Stimulated activated memory B cell treated with anti-CD40 and anti-IgM and Interleukin-4, amounts not matched to agents 10 μg/mL and 1 μg/mL and 100 μg/mL, for 72 hours (primary cell): ENCODE measurements at regions not wholly inside any gene's neighbourhood (a gene's known extent, or its start where the extent isn't known, plus 50 kb on each side); places are given as distances from the start of the nearest gene placed in this dataset.
"Not testable (repeated sequence)": the region's sequence is repeated elsewhere in the genome, so short reads cannot be mapped to it uniquely, and the experiment has no call there.

ENCODE experiments used
- ATAC-seq: fragments of 150-1000 bp; cut with Tn5 transposase; 2 replicates; pipeline ENCODE4 v1.10.0; 2021
- H3K27ac Mint-ChIP-seq: one replicate; pipeline ENCODE4 v1.8.0; 2022; ENCODE audit warnings: mild to moderate bottlenecking, mixed read lengths
- H3K27me3 Mint-ChIP-seq: one replicate; pipeline ENCODE4 v1.8.0; 2022; ENCODE audit warnings: mixed read lengths
- H3K36me3 Mint-ChIP-seq: one replicate; pipeline ENCODE4 v1.8.0; 2022; ENCODE audit warnings: mixed read lengths
- H3K4me1 Mint-ChIP-seq: one replicate; pipeline ENCODE4 v1.8.0; 2022; ENCODE audit warnings: mixed read lengths
- H3K4me3 Mint-ChIP-seq: one replicate; pipeline ENCODE4 v1.8.0; 2022; ENCODE audit warnings: mild to moderate bottlenecking, moderate library complexity, mixed read lengths
- H3K9me3 Mint-ChIP-seq: one replicate; pipeline ENCODE4 v1.8.0; 2022; ENCODE audit warnings: mixed read lengths

GRCh38 chr5:37950436-37950835 lies 110.6 kb upstream of the GDNF start:
- Mint-ChIP-seq H3K4me1 (no peaks in the 10 kb centered on the region), H3K27me3 (no peaks in the 10 kb centered on the region), H3K9me3 (peaks cover 6% of the 10 kb centered on the region), H3K36me3 (no peaks in the 10 kb centered on the region), H3K4me3 (no peak overlapping the region), H3K27ac (no peak overlapping the region)
- no peak for ATAC-seq

GRCh38 chr5:37945446-37945845 lies 105.6 kb upstream of the GDNF start:
- Mint-ChIP-seq H3K9me3 (peaks cover 6% of the 10 kb centered on the region), H3K4me1 (no peaks in the 10 kb centered on the region), H3K27ac (no peak overlapping the region)

GRCh38 chr5:37943136-37943535 lies 103.3 kb upstream of the GDNF start:
- not testable (repeated sequence) for H3K36me3 Mint-ChIP-seq, H3K4me1 Mint-ChIP-seq, H3K27me3 Mint-ChIP-seq, ATAC-seq, H3K9me3 Mint-ChIP-seq, H3K27ac Mint-ChIP-seq, H3K4me3 Mint-ChIP-seq

More at GRCh38 chr5:37945446-37945845, 105.6 kb upstream of the GDNF start:
- Mint-ChIP-seq H3K36me3 (no peaks in the 10 kb centered on the region), H3K4me3 (no peak overlapping the region), H3K27me3 (no peaks in the 10 kb centered on the region)
- no peak for ATAC-seq

- Mint-ChIP-seq H3K9me3 (peaks cover 2% of the 10 kb centered on the region), H3K27me3 (no peaks in the 10 kb centered on the region), H3K4me1 (no peaks in the 10 kb centered on the region), H3K4me3 (no peak overlapping the region), H3K27ac (no peak overlapping the region), H3K36me3 (no peaks in the 10 kb centered on the region)
- ATAC-seq, result no peak
Measured at GRCh38 chr5:37940931-37941623, 101.2 kb upstream of the GDNF start.

GRCh38 chr5:37938861-37939260 lies 99.0 kb upstream of the GDNF start:
- Mint-ChIP-seq H3K27me3 (no peaks in the 10 kb centered on the region), H3K4me3 (no peak overlapping the region), H3K27ac (no peak overlapping the region), H3K4me1 (no peaks in the 10 kb centered on the region), H3K36me3 (no peaks in the 10 kb centered on the region), H3K9me3 (peaks cover 4% of the 10 kb centered on the region)
- no peak for ATAC-seq

GRCh38 chr5:37938076-37938852 lies 98.4 kb upstream of the GDNF start:
- peaks cover 4% of the 10 kb centered on the region for H3K9me3 Mint-ChIP-seq
- no peaks in the 10 kb centered on the region for H3K27me3 Mint-ChIP-seq
- no peak overlapping the region for H3K4me3 Mint-ChIP-seq
- no peak for ATAC-seq
- H3K4me1 Mint-ChIP-seq, result no peaks in the 10 kb centered on the region
- no peaks in the 10 kb centered on the region for H3K36me3 Mint-ChIP-seq
- H3K27ac Mint-ChIP-seq, result no peak overlapping the region

- Mint-ChIP-seq H3K9me3 (peaks cover 8% of the 10 kb centered on the region), H3K27ac (no peak overlapping the region), H3K36me3 (no peaks in the 10 kb centered on the region), H3K27me3 (no peaks in the 10 kb centered on the region), H3K4me1 (no peaks in the 10 kb centered on the region), H3K4me3 (no peak overlapping the region)
- no peak for ATAC-seq
Measured at GRCh38 chr5:37936091-37936490, 96.2 kb upstream of the GDNF start.

- Mint-ChIP-seq H3K4me3 (no peak overlapping the region), H3K27ac (no peak overlapping the region), H3K4me1 (no peaks in the 10 kb centered on the region), H3K36me3 (no peaks in the 10 kb centered on the region), H3K27me3 (no peaks in the 10 kb centered on the region), H3K9me3 (peaks cover 8% of the 10 kb centered on the region)
- no peak for ATAC-seq
Measured at GRCh38 chr5:37933576-37933975, 93.7 kb upstream of the GDNF start.

- Mint-ChIP-seq H3K9me3 (peaks cover 8% of the 10 kb centered on the region), H3K27ac (no peak overlapping the region), H3K36me3 (no peaks in the 10 kb centered on the region), H3K4me3 (no peak overlapping the region), H3K27me3 (no peaks in the 10 kb centered on the region), H3K4me1 (no peaks in the 10 kb centered on the region)
- ATAC-seq, result no peak
Measured at GRCh38 chr5:37932450-37932849, 92.6 kb upstream of the GDNF start.

- ATAC-seq, result no peak
Measured at GRCh38 chr5:37931541-37931940, 91.7 kb upstream of the GDNF start.

GRCh38 chr5:37930350-37930749 lies 90.5 kb upstream of the GDNF start:
- Mint-ChIP-seq H3K27ac (no peak overlapping the region), H3K4me1 (no peaks in the 10 kb centered on the region), H3K4me3 (no peak overlapping the region), H3K36me3 (no peaks in the 10 kb centered on the region), H3K9me3 (peaks cover 3% of the 10 kb centered on the region), H3K27me3 (no peaks in the 10 kb centered on the region)
- ATAC-seq, result no peak

More at GRCh38 chr5:37931541-37931940, 91.7 kb upstream of the GDNF start:
- peaks cover 6% of the 10 kb centered on the region for H3K9me3 Mint-ChIP-seq
- H3K36me3 Mint-ChIP-seq, result no peaks in the 10 kb centered on the region
- H3K27me3 Mint-ChIP-seq, result no peaks in the 10 kb centered on the region
- no peak overlapping the region for H3K27ac Mint-ChIP-seq
- H3K4me3 Mint-ChIP-seq, result no peak overlapping the region
- no peaks in the 10 kb centered on the region for H3K4me1 Mint-ChIP-seq

GRCh38 chr5:37929791-37930190 lies 90.0 kb upstream of the GDNF start:
- no peak for ATAC-seq
- H3K9me3 Mint-ChIP-seq, result peaks cover 3% of the 10 kb centered on the region
- H3K27ac Mint-ChIP-seq, result no peak overlapping the region
- H3K27me3 Mint-ChIP-seq, result no peaks in the 10 kb centered on the region
- no peaks in the 10 kb centered on the region for H3K36me3 Mint-ChIP-seq
- no peaks in the 10 kb centered on the region for H3K4me1 Mint-ChIP-seq
- H3K4me3 Mint-ChIP-seq, result no peak overlapping the region

GRCh38 chr5:37927753-37928152 lies 87.9 kb upstream of the GDNF start:
- H3K36me3 Mint-ChIP-seq, ATAC-seq, H3K9me3 Mint-ChIP-seq, H3K4me1 Mint-ChIP-seq, H3K4me3 Mint-ChIP-seq, H3K27ac Mint-ChIP-seq: not testable (repeated sequence)
- H3K27me3 Mint-ChIP-seq, result peaks cover 16% of the 10 kb centered on the region

- Mint-ChIP-seq H3K4me3 (no peak overlapping the region), H3K4me1 (no peaks in the 10 kb centered on the region), H3K36me3 (no peaks in the 10 kb centered on the region), H3K27me3 (peaks cover 18% of the 10 kb centered on the region), H3K27ac (no peak overlapping the region), H3K9me3 (peaks cover 7% of the 10 kb centered on the region)
- no peak for ATAC-seq
Measured at GRCh38 chr5:37926732-37927131, 86.9 kb upstream of the GDNF start.

GRCh38 chr5:37921452-37921851 lies 81.6 kb upstream of the GDNF start:
- peaks cover 6% of the 10 kb centered on the region for H3K9me3 Mint-ChIP-seq
- no peaks in the 10 kb centered on the region for H3K4me1 Mint-ChIP-seq
- H3K27ac Mint-ChIP-seq, result no peak overlapping the region
- no peak for ATAC-seq
- peaks cover 25% of the 10 kb centered on the region for H3K27me3 Mint-ChIP-seq
- no peak overlapping the region for H3K4me3 Mint-ChIP-seq
- no peaks in the 10 kb centered on the region for H3K36me3 Mint-ChIP-seq

- peaks cover 6% of the 10 kb centered on the region for H3K9me3 Mint-ChIP-seq
- H3K4me1 Mint-ChIP-seq, result no peaks in the 10 kb centered on the region
- no peak overlapping the region for H3K27ac Mint-ChIP-seq
- H3K36me3 Mint-ChIP-seq, result no peaks in the 10 kb centered on the region
- H3K27me3 Mint-ChIP-seq, result peaks cover 18% of the 10 kb centered on the region
- no peak overlapping the region for H3K4me3 Mint-ChIP-seq
- no peak for ATAC-seq
Measured at GRCh38 chr5:37918424-37918823, 78.6 kb upstream of the GDNF start.
